ENCODE measurements at regions not wholly inside any gene's neighbourhood (a gene's known extent, or its start where the extent isn't known, plus 50 kb on each side); places are given as distances from the start of the nearest gene placed in this dataset.

DNA sequence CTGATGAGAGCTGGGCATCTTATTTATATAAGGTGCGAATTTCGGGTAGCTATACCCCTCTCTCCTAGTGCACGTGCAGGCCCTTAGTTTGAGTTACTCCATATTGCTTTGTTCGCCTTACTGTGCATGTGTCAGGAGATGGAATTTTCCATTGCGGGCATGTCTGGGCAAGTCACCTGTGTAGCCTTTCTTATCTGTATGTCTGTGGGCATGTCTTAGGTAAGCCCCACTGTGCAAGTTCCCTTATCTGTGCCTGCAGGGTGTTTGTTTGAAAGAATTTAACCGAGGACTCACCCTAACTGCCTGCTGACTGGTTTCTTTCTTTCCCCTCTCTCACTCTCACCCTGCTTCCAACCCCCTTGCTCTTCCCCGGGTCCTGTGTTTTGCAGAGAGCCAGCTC is 140.7 kb upstream of the RANBP3L start:
- no peak for DNase-seq (ENCODE audit: extremely low read depth, low read depth)
- TF ChIP-seq CTCF (IDR thresholded peaks at IDR 0.05; ENCODE audit: low read depth, low read length), result no peak

DNA sequence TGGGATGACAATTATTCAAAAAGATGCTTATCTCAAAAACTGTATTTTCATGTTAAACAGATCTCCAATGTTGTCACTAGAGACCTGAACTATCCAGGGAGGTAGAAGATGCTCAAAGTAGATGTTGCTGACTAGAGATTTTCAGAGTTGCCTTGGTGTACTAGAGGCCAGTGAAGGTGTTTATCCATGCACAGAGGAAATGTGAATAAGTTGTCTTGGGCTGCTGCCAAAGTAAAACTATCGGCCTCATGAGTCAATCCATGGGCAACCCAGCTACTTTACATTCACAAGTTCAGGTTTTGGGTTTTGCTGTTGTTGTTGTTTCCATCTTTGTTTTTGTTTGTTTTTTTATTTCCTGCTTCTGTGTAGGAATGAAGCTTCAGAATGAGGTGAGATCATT is 141.1 kb upstream of the RANBP3L start:
- no peak for DNase-seq (ENCODE audit: extremely low read depth, low read depth)
- TF ChIP-seq CTCF (IDR thresholded peaks at IDR 0.05; ENCODE audit: low read depth, low read length), result no peak

DNA sequence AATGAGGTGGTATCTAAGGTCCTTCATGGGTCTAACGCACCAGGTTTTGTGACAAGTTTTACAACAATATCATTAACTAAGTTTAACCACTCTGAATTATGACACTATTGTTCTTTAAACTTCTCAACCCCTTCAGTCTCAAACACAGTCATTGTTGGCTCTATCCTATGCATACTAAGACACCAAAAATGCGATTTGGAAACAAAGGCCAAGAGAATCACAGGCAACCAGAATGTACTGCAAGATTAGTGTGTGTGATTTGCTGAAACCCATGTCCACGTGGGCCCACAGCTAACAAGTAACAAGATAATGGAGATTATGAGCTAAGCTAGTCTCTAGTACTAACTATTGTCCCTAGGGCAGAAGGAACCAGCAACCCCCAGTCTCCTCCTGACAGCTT is 142.2 kb upstream of the RANBP3L start:
- no peak for TF ChIP-seq CTCF (IDR thresholded peaks at IDR 0.05; ENCODE audit: low read depth, low read length)

GRCh38 chr5:36444582-36445418 is 143.1 kb upstream of the RANBP3L start:
- no peak for TF ChIP-seq CTCF (IDR thresholded peaks at IDR 0.05; ENCODE audit: low read depth, low read length)
- no peak for DNase-seq (ENCODE audit: extremely low read depth, low read depth)

More for the DNA sequence above, 142.2 kb upstream of the RANBP3L start:
- DNase-seq (ENCODE audit: extremely low read depth, low read depth), result no peak

DNA sequence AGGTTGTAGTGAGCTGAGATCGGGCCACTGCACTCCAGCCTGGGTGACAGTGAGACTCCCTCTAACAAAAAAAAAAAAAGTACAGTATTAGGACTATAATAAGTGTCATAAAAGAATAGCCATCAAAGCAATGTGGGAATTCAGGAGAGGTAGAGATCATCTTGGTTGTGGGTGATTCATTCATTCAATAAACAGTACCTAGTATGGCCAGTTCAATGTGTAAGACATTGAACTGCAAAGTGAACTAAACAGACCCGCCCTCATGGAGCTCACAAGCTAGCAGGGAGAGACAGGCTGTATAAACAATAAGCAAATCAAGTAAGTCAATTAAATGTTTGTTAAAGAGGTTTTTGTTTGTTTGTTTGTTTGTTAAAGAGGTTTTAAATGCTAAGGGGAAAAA is 146.1 kb upstream of the RANBP3L start:
- no peak for TF ChIP-seq CTCF (IDR thresholded peaks at IDR 0.05; ENCODE audit: low read depth, low read length)
- no peak for DNase-seq (ENCODE audit: extremely low read depth, low read depth)

GRCh38 chr5:36450229-36451014 is 148.7 kb upstream of the RANBP3L start:
- DNase-seq (ENCODE audit: extremely low read depth, low read depth), result no peak

More at GRCh38 chr5:36450229-36451014, 148.7 kb upstream of the RANBP3L start:
- TF ChIP-seq CTCF (IDR thresholded peaks at IDR 0.05; ENCODE audit: low read depth, low read length), result no peak
